Activated CD4-positive, alpha-beta T cell treated with anti-CD3 and anti-CD28 coated beads for 36 hours (primary cell): ENCODE measurements at regions not wholly inside any gene's neighbourhood (a gene's known extent, or its start where the extent isn't known, plus 50 kb on each side); places are given as distances from the start of the nearest gene placed in this dataset.
"Not testable (repeated sequence)": the region's sequence is repeated elsewhere in the genome, so short reads cannot be mapped to it uniquely, and the experiment has no call there.

ENCODE experiments used
- ATAC-seq: fragments of 200-7000 bp; cut with Tn5 transposase; one replicate; pipeline ENCODE4 v1.10.0; 2021; ENCODE audit warnings: mild to moderate bottlenecking, moderate library complexity
- CTCF ChIA-PET: fragments of 350-600 bp; sonication (Branson Sonifier 250); formaldehyde crosslinking; loops from one replicate; lab custom pipeline; 2021; ENCODE audit warnings: antibody characterized with exemption; lab: Charles Lee
- POLR2A ChIA-PET: fragments of 350-600 bp; sonication (Branson Sonifier 250); formaldehyde crosslinking; loops from one replicate; lab custom pipeline; 2021; ENCODE audit warnings: antibody characterized with exemption, inconsistent platforms; lab: Charles Lee
- DNase-seq: peaks from one replicate; pipeline ENCODE4 v3.0.0-alpha.2; 2020
- H3K27ac Mint-ChIP-seq: one replicate; pipeline ENCODE4 v1.8.0; 2021; ENCODE audit warnings: mixed read lengths
- H3K27me3 Mint-ChIP-seq: one replicate; pipeline ENCODE4 v1.8.0; 2021; ENCODE audit warnings: mixed read lengths
- H3K36me3 Mint-ChIP-seq: one replicate; pipeline ENCODE4 v1.8.0; 2021; ENCODE audit warnings: low read depth, mixed read lengths
- H3K4me1 Mint-ChIP-seq: one replicate; pipeline ENCODE4 v1.8.0; 2021; ENCODE audit warnings: mixed read lengths
- H3K4me3 Mint-ChIP-seq: one replicate; pipeline ENCODE4 v1.8.0; 2021; ENCODE audit warnings: mild to moderate bottlenecking, moderate library complexity, mixed read lengths
- H3K9me3 Mint-ChIP-seq: one replicate; pipeline ENCODE4 v1.8.0; 2021; ENCODE audit warnings: low read depth, mixed read lengths
- intact Hi-C, 2 experiments: fragments of 100-400 bp; cut with DNase I in 1 of 2; cut with micrococcal nuclease in 1 of 2; formaldehyde crosslinking; loops; one replicate each; pipeline versions ENCODE4 v1.14.2 to v1.15.1; 2022 to 2024; cut with DNase I, micrococcal nuclease

GRCh38 chr2:138307099-138307498 is 194.5 kb upstream of the SPOPL start:
- POLR2A ChIA-PET, result no interaction called here
- ATAC-seq (no peak), DNase-seq (no peak)
- no peaks in the 10 kb centered on the region for H3K9me3 Mint-ChIP-seq
- no peaks in the 10 kb centered on the region for H3K4me1 Mint-ChIP-seq
- intact Hi-C loops, result no loop called here
- CTCF ChIA-PET, result no interaction called here
- H3K27me3 Mint-ChIP-seq, result peaks cover 5% of the 10 kb centered on the region
- no peak overlapping the region for H3K4me3 Mint-ChIP-seq
- H3K36me3 Mint-ChIP-seq, result no peaks in the 10 kb centered on the region
- H3K27ac Mint-ChIP-seq, result no peak overlapping the region

- ATAC-seq, result no peak
- CTCF ChIA-PET, result interaction anchor here (0.7 kb wide), 1 partner anchor 12 kb away, joined by 3 read pairs; no protein-coding TSS in a partner anchor
- Mint-ChIP-seq H3K36me3 (no peaks in the 10 kb centered on the region), H3K27me3 (peaks cover 5% of the 10 kb centered on the region), H3K27ac (no peak overlapping the region), H3K4me3 (no peak overlapping the region), H3K9me3 (no peaks in the 10 kb centered on the region), H3K4me1 (no peaks in the 10 kb centered on the region)
- no peak for DNase-seq
- intact Hi-C loops, result no loop called here
- POLR2A ChIA-PET, result no interaction called here
Measured at GRCh38 chr2:138309760-138310159, 191.8 kb upstream of the SPOPL start.

GRCh38 chr2:138312061-138312460 is 189.5 kb upstream of the SPOPL start:
- peaks cover 5% of the 10 kb centered on the region for H3K27me3 Mint-ChIP-seq
- DNase-seq, result no peak
- H3K4me3 Mint-ChIP-seq, result no peak overlapping the region
- no peaks in the 10 kb centered on the region for H3K4me1 Mint-ChIP-seq
- H3K27ac Mint-ChIP-seq, result no peak overlapping the region
- no peaks in the 10 kb centered on the region for H3K36me3 Mint-ChIP-seq
- CTCF ChIA-PET, result no interaction called here
- intact Hi-C loops, result no loop called here
- H3K9me3 Mint-ChIP-seq, result peaks cover 4% of the 10 kb centered on the region
- POLR2A ChIA-PET, result no interaction called here
- no peak for ATAC-seq

- intact Hi-C loops, H3K9me3 Mint-ChIP-seq, ATAC-seq, H3K4me1 Mint-ChIP-seq, H3K27me3 Mint-ChIP-seq, POLR2A ChIA-PET, DNase-seq, H3K4me3 Mint-ChIP-seq, CTCF ChIA-PET, H3K36me3 Mint-ChIP-seq, H3K27ac Mint-ChIP-seq: not testable (repeated sequence)
Measured at GRCh38 chr2:138315619-138316018, 186.0 kb upstream of the SPOPL start.

GRCh38 chr2:138319616-138320015 is 182.0 kb upstream of the SPOPL start:
- Mint-ChIP-seq H3K27me3 (no peaks in the 10 kb centered on the region), H3K4me1 (no peaks in the 10 kb centered on the region), H3K36me3 (no peaks in the 10 kb centered on the region), H3K4me3 (no peak overlapping the region), H3K9me3 (peaks cover 4% of the 10 kb centered on the region), H3K27ac (no peak overlapping the region)
- DNase-seq, result no peak
- ChIA-PET POLR2A (no interaction called here), CTCF (no interaction called here)
- ATAC-seq, result no peak
- intact Hi-C loops, result no loop called here

- intact Hi-C loops, result no loop called here
- no peak overlapping the region for H3K4me3 Mint-ChIP-seq
- ChIA-PET POLR2A (no interaction called here), CTCF (interaction anchor here (0.9 kb wide), 1 partner anchor 12 kb away, joined by 3 read pairs; no protein-coding TSS in a partner anchor)
- H3K9me3 Mint-ChIP-seq, result peaks cover 2% of the 10 kb centered on the region
- DNase-seq, result no peak
- H3K36me3 Mint-ChIP-seq, result no peaks in the 10 kb centered on the region
- peaks cover 2% of the 10 kb centered on the region for H3K27me3 Mint-ChIP-seq
- ATAC-seq, result no peak
- H3K4me1 Mint-ChIP-seq, result no peaks in the 10 kb centered on the region
- no peak overlapping the region for H3K27ac Mint-ChIP-seq
Measured at GRCh38 chr2:138321458-138321857, 180.1 kb upstream of the SPOPL start.

- Mint-ChIP-seq H3K27me3 (peaks cover 5% of the 10 kb centered on the region), H3K9me3 (no peaks in the 10 kb centered on the region), H3K27ac (no peak overlapping the region), H3K4me3 (no peak overlapping the region), H3K4me1 (no peaks in the 10 kb centered on the region), H3K36me3 (no peaks in the 10 kb centered on the region)
- intact Hi-C loops, result no loop called here
- POLR2A ChIA-PET, result no interaction called here
- DNase-seq (no peak), ATAC-seq (peak; percentile 23)
- CTCF ChIA-PET, result no interaction called here
Measured at GRCh38 chr2:138323382-138324067, 178.0 kb upstream of the SPOPL start.

- H3K4me1 Mint-ChIP-seq, result no peaks in the 10 kb centered on the region
- DNase-seq (no peak), ATAC-seq (no peak)
- peaks cover 5% of the 10 kb centered on the region for H3K27me3 Mint-ChIP-seq
- H3K9me3 Mint-ChIP-seq, result no peaks in the 10 kb centered on the region
- no peaks in the 10 kb centered on the region for H3K36me3 Mint-ChIP-seq
- ChIA-PET POLR2A (no interaction called here), CTCF (no interaction called here)
- no peak overlapping the region for H3K4me3 Mint-ChIP-seq
- no peak overlapping the region for H3K27ac Mint-ChIP-seq
- intact Hi-C loops, result no loop called here
Measured at GRCh38 chr2:138324068-138324771, 177.3 kb upstream of the SPOPL start.

- CTCF ChIA-PET, result no interaction called here
- H3K4me3 Mint-ChIP-seq, result no peak overlapping the region
- H3K27ac Mint-ChIP-seq, result no peak overlapping the region
- POLR2A ChIA-PET, result no interaction called here
- no peaks in the 10 kb centered on the region for H3K9me3 Mint-ChIP-seq
- no peaks in the 10 kb centered on the region for H3K36me3 Mint-ChIP-seq
- DNase-seq (no peak), ATAC-seq (no peak)
- no peaks in the 10 kb centered on the region for H3K4me1 Mint-ChIP-seq
- intact Hi-C loops, result no loop called here
- H3K27me3 Mint-ChIP-seq, result peaks cover 5% of the 10 kb centered on the region
Measured at GRCh38 chr2:138327967-138328366, 173.6 kb upstream of the SPOPL start.

GRCh38 chr2:138329162-138329561 is 172.4 kb upstream of the SPOPL start:
- POLR2A ChIA-PET, result no interaction called here
- CTCF ChIA-PET, result no interaction called here
- DNase-seq (no peak), ATAC-seq (no peak)
- Mint-ChIP-seq H3K27ac (no peak overlapping the region), H3K27me3 (peaks cover 5% of the 10 kb centered on the region), H3K4me3 (no peak overlapping the region), H3K9me3 (no peaks in the 10 kb centered on the region), H3K36me3 (no peaks in the 10 kb centered on the region), H3K4me1 (no peaks in the 10 kb centered on the region)
- intact Hi-C loops, result no loop called here

GRCh38 chr2:138329591-138329990 is 172.0 kb upstream of the SPOPL start:
- peaks cover 5% of the 10 kb centered on the region for H3K27me3 Mint-ChIP-seq
- H3K9me3 Mint-ChIP-seq, result no peaks in the 10 kb centered on the region
- no peak overlapping the region for H3K4me3 Mint-ChIP-seq
- intact Hi-C loops, result no loop called here
- ATAC-seq, result no peak
- no peak overlapping the region for H3K27ac Mint-ChIP-seq
- ChIA-PET CTCF (no interaction called here), POLR2A (no interaction called here)
- H3K36me3 Mint-ChIP-seq, result no peaks in the 10 kb centered on the region
- no peak for DNase-seq
- no peaks in the 10 kb centered on the region for H3K4me1 Mint-ChIP-seq

GRCh38 chr2:138333121-138333520 is 168.4 kb upstream of the SPOPL start:
- Mint-ChIP-seq H3K4me3 (no peak overlapping the region), H3K27me3 (no peaks in the 10 kb centered on the region), H3K9me3 (no peaks in the 10 kb centered on the region), H3K27ac (no peak overlapping the region), H3K4me1 (no peaks in the 10 kb centered on the region), H3K36me3 (no peaks in the 10 kb centered on the region)
- DNase-seq, result no peak
- ATAC-seq, result no peak
- intact Hi-C loops, result no loop called here
- ChIA-PET CTCF (no interaction called here), POLR2A (no interaction called here)
